Right lobe of liver (tissue), 6 donors: ENCODE measurements at regions not wholly inside any gene's neighbourhood (a gene's known extent, or its start where the extent isn't known, plus 50 kb on each side); places are given as distances from the start of the nearest gene placed in this dataset.

Source experiments
- ATAC-seq, 4 donors: fragments of 200-7000 bp; cut with Tn5 transposase; one replicate each; pipeline ENCODE4 v1.9.1; 2020; ENCODE audit warnings: mild to moderate bottlenecking in 4 of 4, moderate library complexity in 4 of 4
- DNase-seq, 3 donors: peaks; one replicate each; pipeline ENCODE4 v3.0.0-alpha.2; 2020
- H3K27ac ChIP-seq, 3 donors: fragments of 200-600 bp; one replicate each; pipeline ENCODE4 v1.8.0; 2022
- H3K27me3 ChIP-seq, 2 donors: fragments of 200-600 bp; one replicate each; pipeline ENCODE4 v1.8.0; 2022
- H3K36me3 ChIP-seq, 4 donors: fragments of 200-600 bp; sonication (generic) in 1 of 4; one replicate each; pipeline versions ENCODE4 v1.5.1 to v1.8.0; 2017 to 2022; ENCODE audit warnings: control low read depth in 1 of 4
- H3K4me1 ChIP-seq, 4 donors: fragments of 200-600 bp; sonication (generic) in 1 of 4; one replicate each; pipeline versions ENCODE4 v1.5.1 to v1.8.0; 2017 to 2022; ENCODE audit warnings: control low read depth in 1 of 4
- H3K4me3 ChIP-seq, 3 donors: fragments of 200-600 bp; one replicate each; pipeline ENCODE4 v1.8.0; 2022
- H3K9me3 ChIP-seq, 4 donors: fragments of 200-600 bp; sonication (generic) in 1 of 4; one replicate each; pipeline versions ENCODE4 v1.5.1 to v1.8.0; 2017 to 2022; ENCODE audit warnings: control low read depth in 1 of 4
- CTCF ChIP-seq, 4 donors: fragments of 200-600 bp in 3 of 4; fragments of 450-650 bp in 1 of 4; IDR thresholded peaks; one replicate each; pipeline versions ENCODE4 v1.5.1 to v1.8.0; 2016 to 2022; ENCODE audit warnings: antibody characterized with exemption in 4 of 4, mild to moderate bottlenecking in 2 of 4
- POLR2A ChIP-seq: fragments of 450-650 bp; IDR thresholded peaks from one replicate; pipeline ENCODE4 v1.6.1; 2017; ENCODE audit warnings: antibody characterized with exemption, mild to moderate bottlenecking
- WGBS: methylation state at CpG from one replicate; pipeline ENCODE4 v1.1.6; 2018; ENCODE audit warnings: low coverage, low lambda C conversion rate; ENCODE audit not compliant: insufficient coverage; ENCODE audit errors: missing lambda C conversion rate; 5-methylcytosine and 5-hydroxymethylcytosine counted together
- intact Hi-C, 2 donors: fragments of 100-400 bp; cut with DNase I; formaldehyde crosslinking; loops; one replicate each; pipeline versions ENCODE4 v1.11.2 to v1.14.1; 2022
- donor health status: DM: no; HTN: yes; CAD: no.
- donor health status: DM: no; HTN: no; CAD: no.
- donor health status: DM: no; HTN: no; CAD: no.
- donor health status: DM: no; HTN: yes; CAD: no.
- donor health status: DM: no; HTN: yes; CAD: no.

- intact Hi-C loops = no loop called here
- ATAC-seq (no peak), DNase-seq (no peak)
- TF ChIP-seq CTCF (IDR thresholded peaks at IDR 0.05) (no peak), POLR2A (no peak)
- Histone ChIP-seq H3K4me1 (peaks cover 0 to 3% (median 0%) of the 10 kb centered on the region in 4 donors), H3K27me3 (no peaks in the 10 kb centered on the region), H3K36me3 (no peaks in the 10 kb centered on the region), H3K4me3 (no peak overlapping the region), H3K9me3 (no peaks in the 10 kb centered on the region), H3K27ac (no peak overlapping the region)
- WGBS = 58% methylated on average over 4 of the region's 4 CpGs
These were observed 175.3 kb upstream of the ZNF608 start for GRCh38 chr5:124921694-124922093.

- H3K27ac ChIP-seq = no peak overlapping the region
- no peaks in the 10 kb centered on the region for H3K27me3 ChIP-seq
- ATAC-seq = peak in 1 of 4 donors; percentile 26
- H3K4me1 ChIP-seq = peaks cover 0 to 3% (median 0%) of the 10 kb centered on the region in 4 donors
- H3K9me3 ChIP-seq = no peaks in the 10 kb centered on the region
- H3K36me3 ChIP-seq = no peaks in the 10 kb centered on the region
- no peak for DNase-seq
- TF ChIP-seq CTCF (IDR thresholded peaks at IDR 0.05) (no peak), POLR2A (no peak)
- no peak overlapping the region for H3K4me3 ChIP-seq
- intact Hi-C loops = no loop called here
- WGBS = 65% methylated on average over 6 of the region's 6 CpGs
These were observed 176.0 kb upstream of the ZNF608 start for GRCh38 chr5:124922255-124922975.

GRCh38 chr5:124923131-124923530 lies 176.7 kb upstream of the ZNF608 start:
- TF ChIP-seq POLR2A = no peak
- no peak for TF ChIP-seq CTCF (IDR thresholded peaks at IDR 0.05)

GRCh38 chr5:124924729-124925128 lies 178.3 kb upstream of the ZNF608 start:
- H3K4me1 ChIP-seq = peaks cover 0 to 3% (median 0%) of the 10 kb centered on the region in 4 donors
- no peak for ATAC-seq
- no peaks in the 10 kb centered on the region for H3K27me3 ChIP-seq
- TF ChIP-seq CTCF (IDR thresholded peaks at IDR 0.05) = no peak
- no peak for TF ChIP-seq POLR2A
- no peaks in the 10 kb centered on the region for H3K9me3 ChIP-seq
- WGBS = 93% methylated on average over 1 of the region's 1 CpG
- H3K36me3 ChIP-seq = no peaks in the 10 kb centered on the region
- H3K4me3 ChIP-seq = no peak overlapping the region
- no peak overlapping the region for H3K27ac ChIP-seq
- intact Hi-C loops = no loop called here
- no peak for DNase-seq

More at GRCh38 chr5:124923131-124923530, 176.7 kb upstream of the ZNF608 start:
- WGBS = 40% methylated on average over 1 of the region's 1 CpG
- DNase-seq (no peak), ATAC-seq (peak in 2 of 4 donors; percentile 51 to 55)
- H3K9me3 ChIP-seq = no peaks in the 10 kb centered on the region
- H3K27ac ChIP-seq = no peak overlapping the region
- H3K4me1 ChIP-seq = peaks cover 0 to 3% (median 0%) of the 10 kb centered on the region in 4 donors
- H3K4me3 ChIP-seq = no peak overlapping the region
- H3K27me3 ChIP-seq = no peaks in the 10 kb centered on the region
- H3K36me3 ChIP-seq = no peaks in the 10 kb centered on the region
- intact Hi-C loops = no loop called here
